ENCODE measurements at regions not wholly inside any gene's neighbourhood (a gene's known extent, or its start where the extent isn't known, plus 50 kb on each side); places are given as distances from the start of the nearest gene placed in this dataset.

DNA sequence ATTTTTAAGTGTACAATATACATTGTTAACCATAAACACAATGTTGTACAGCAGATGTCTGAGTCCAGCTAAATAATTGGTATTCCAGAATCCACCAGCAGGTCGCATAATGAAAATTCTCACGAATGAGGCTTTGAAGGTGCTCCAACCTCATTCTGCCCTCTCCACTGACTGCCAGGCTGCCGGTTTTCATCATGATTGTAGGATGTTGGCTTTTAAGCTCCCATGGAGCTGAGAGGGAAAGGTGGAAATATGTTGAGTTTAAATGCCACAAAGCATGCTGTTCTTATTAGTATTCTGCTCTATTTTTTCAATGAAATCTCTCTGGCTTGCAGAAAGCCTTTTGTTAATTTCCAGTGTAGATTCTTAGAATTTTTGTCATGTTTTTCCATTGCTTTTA, 337.2 kb upstream of the DDI1 start:
- no peak overlapping the region for H3K27ac ChIP-seq (ENCODE audit: low read length)
- no peaks in the 10 kb centered on the region for H3K9me3 ChIP-seq (ENCODE audit: insufficient read depth, low read length, severe bottlenecking)

DNA sequence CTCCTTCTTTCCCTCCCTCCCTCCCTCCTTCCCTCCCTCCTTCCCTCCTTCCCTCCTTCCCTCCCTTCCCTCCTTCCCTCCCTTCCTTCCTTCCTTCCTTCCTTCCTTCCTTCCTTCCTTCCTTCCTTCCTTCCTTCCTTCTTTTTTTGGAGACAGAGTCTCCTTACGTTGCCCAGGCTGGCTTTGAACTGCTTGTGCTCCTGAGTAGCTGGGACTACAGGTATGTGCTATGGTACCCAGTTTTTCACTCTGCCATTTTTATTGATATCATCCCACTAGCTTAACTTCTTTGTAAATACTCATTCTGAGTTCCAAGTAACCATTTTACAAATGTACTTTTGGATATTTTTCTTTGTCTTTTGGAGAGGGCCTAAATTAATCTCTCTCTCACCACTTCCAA, 336.8 kb upstream of the DDI1 start:
- no peak for DNase-seq
- no peak for TF ChIP-seq EZH2 (IDR thresholded peaks at IDR 0.05; ENCODE audit: borderline replicate concordance, low read depth, low read length, severe bottlenecking)
- TF ChIP-seq, protein P1, sequence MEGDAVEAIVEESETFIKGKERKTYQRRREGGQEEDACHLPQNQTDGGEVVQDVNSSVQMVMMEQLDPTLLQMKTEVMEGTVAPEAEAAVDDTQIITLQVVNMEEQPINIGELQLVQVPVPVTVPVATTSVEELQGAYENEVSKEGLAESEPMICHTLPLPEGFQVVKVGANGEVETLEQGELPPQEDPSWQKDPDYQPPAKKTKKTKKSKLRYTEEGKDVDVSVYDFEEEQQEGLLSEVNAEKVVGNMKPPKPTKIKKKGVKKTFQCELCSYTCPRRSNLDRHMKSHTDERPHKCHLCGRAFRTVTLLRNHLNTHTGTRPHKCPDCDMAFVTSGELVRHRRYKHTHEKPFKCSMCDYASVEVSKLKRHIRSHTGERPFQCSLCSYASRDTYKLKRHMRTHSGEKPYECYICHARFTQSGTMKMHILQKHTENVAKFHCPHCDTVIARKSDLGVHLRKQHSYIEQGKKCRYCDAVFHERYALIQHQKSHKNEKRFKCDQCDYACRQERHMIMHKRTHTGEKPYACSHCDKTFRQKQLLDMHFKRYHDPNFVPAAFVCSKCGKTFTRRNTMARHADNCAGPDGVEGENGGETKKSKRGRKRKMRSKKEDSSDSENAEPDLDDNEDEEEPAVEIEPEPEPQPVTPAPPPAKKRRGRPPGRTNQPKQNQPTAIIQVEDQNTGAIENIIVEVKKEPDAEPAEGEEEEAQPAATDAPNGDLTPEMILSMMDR (IDR thresholded peaks at IDR 0.05; ENCODE audit: borderline replicate concordance, extremely low read depth, low read length, poor library complexity, severe bottlenecking) = no peak

More for the DNA sequence above, 337.2 kb upstream of the DDI1 start:
- H2AFZ ChIP-seq (ENCODE audit: low read depth, low read length) = no peak overlapping the region
- no peak overlapping the region for H3K4me2 ChIP-seq (ENCODE audit: insufficient read depth, low read length)
- no peaks in the 10 kb centered on the region for H3K4me1 ChIP-seq (ENCODE audit: insufficient read depth, low read length)
- no peaks in the 10 kb centered on the region for H3K36me3 ChIP-seq (ENCODE audit: insufficient read depth, low read length)
- H3K9ac ChIP-seq (ENCODE audit: low read depth, low read length) = no peak overlapping the region
- H3K27me3 ChIP-seq (ENCODE audit: insufficient read depth, low read length, poor library complexity) = no peaks in the 10 kb centered on the region
- no peak for TF ChIP-seq EZH2 (IDR thresholded peaks at IDR 0.05; ENCODE audit: borderline replicate concordance, low read depth, low read length, severe bottlenecking)
- TF ChIP-seq, protein P1 (IDR thresholded peaks at IDR 0.05; ENCODE audit: borderline replicate concordance, extremely low read depth, low read length, poor library complexity, severe bottlenecking) = no peak
- H4K20me1 ChIP-seq (ENCODE audit: insufficient read depth, low read length) = no peaks in the 10 kb centered on the region
- ATAC-seq (ENCODE audit: insufficient read depth, low read depth) = no peak
- no peak overlapping the region for H3K4me3 ChIP-seq (ENCODE audit: low read depth in 1 of 2, low read length in 2 of 2)
- H3K79me2 ChIP-seq (ENCODE audit: insufficient read depth, low read length) = no peaks in the 10 kb centered on the region
- no peak for DNase-seq

DNA sequence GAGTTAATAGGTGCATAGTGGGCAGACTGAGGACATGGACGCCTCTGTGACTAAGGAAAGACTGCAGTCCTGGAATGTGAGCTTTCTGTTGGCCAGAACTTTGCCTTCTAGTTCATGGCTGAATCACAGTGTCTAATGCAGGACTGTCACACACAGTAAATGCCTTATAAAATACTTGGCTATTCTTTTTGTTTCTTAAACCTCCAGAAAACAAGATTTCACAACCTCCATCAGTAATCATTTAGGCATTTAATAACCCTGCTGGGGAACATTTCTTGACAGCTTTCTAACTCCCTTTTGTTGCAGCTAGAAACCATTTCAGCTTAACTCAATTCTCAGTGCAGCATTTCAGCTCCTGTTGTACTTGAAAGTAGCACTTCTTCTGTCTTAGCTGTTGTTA, 335.8 kb upstream of the DDI1 start:
- TF ChIP-seq EZH2 (IDR thresholded peaks at IDR 0.05; ENCODE audit: borderline replicate concordance, low read depth, low read length, severe bottlenecking) = no peak
- TF ChIP-seq, protein P1 (IDR thresholded peaks at IDR 0.05; ENCODE audit: borderline replicate concordance, extremely low read depth, low read length, poor library complexity, severe bottlenecking) = no peak
- no peaks in the 10 kb centered on the region for H3K79me2 ChIP-seq (ENCODE audit: insufficient read depth, low read length)
- no peaks in the 10 kb centered on the region for H3K36me3 ChIP-seq (ENCODE audit: insufficient read depth, low read length)
- H3K9me3 ChIP-seq (ENCODE audit: insufficient read depth, low read length, severe bottlenecking) = no peaks in the 10 kb centered on the region
- H3K4me3 ChIP-seq (ENCODE audit: low read depth in 1 of 2, low read length in 2 of 2) = no peak overlapping the region
- no peaks in the 10 kb centered on the region for H4K20me1 ChIP-seq (ENCODE audit: insufficient read depth, low read length)
- no peak overlapping the region for H3K27ac ChIP-seq (ENCODE audit: low read length)
- ATAC-seq (ENCODE audit: insufficient read depth, low read depth) (no peak), DNase-seq (no peak)
- H3K9ac ChIP-seq (ENCODE audit: low read depth, low read length) = no peak overlapping the region
- no peak overlapping the region for H3K4me2 ChIP-seq (ENCODE audit: insufficient read depth, low read length)
- no peak overlapping the region for H2AFZ ChIP-seq (ENCODE audit: low read depth, low read length)
- H3K4me1 ChIP-seq (ENCODE audit: insufficient read depth, low read length) = no peaks in the 10 kb centered on the region
- H3K27me3 ChIP-seq (ENCODE audit: insufficient read depth, low read length, poor library complexity) = no peaks in the 10 kb centered on the region

More for the DNA sequence above, 336.8 kb upstream of the DDI1 start:
- Histone ChIP-seq H3K79me2 (ENCODE audit: insufficient read depth, low read length) (no peaks in the 10 kb centered on the region), H3K27ac (ENCODE audit: low read length) (no peak overlapping the region), H3K4me3 (ENCODE audit: low read depth in 1 of 2, low read length in 2 of 2) (no peak overlapping the region), H3K9ac (ENCODE audit: low read depth, low read length) (no peak overlapping the region), H3K27me3 (ENCODE audit: insufficient read depth, low read length, poor library complexity) (no peaks in the 10 kb centered on the region), H3K4me2 (ENCODE audit: insufficient read depth, low read length) (no peak overlapping the region), H3K4me1 (ENCODE audit: insufficient read depth, low read length) (no peaks in the 10 kb centered on the region), H4K20me1 (ENCODE audit: insufficient read depth, low read length) (no peaks in the 10 kb centered on the region), H3K36me3 (ENCODE audit: insufficient read depth, low read length) (no peaks in the 10 kb centered on the region), H3K9me3 (ENCODE audit: insufficient read depth, low read length, severe bottlenecking) (no peaks in the 10 kb centered on the region), H2AFZ (ENCODE audit: low read depth, low read length) (no peak overlapping the region)
- no peak for ATAC-seq (ENCODE audit: insufficient read depth, low read depth)

DNA sequence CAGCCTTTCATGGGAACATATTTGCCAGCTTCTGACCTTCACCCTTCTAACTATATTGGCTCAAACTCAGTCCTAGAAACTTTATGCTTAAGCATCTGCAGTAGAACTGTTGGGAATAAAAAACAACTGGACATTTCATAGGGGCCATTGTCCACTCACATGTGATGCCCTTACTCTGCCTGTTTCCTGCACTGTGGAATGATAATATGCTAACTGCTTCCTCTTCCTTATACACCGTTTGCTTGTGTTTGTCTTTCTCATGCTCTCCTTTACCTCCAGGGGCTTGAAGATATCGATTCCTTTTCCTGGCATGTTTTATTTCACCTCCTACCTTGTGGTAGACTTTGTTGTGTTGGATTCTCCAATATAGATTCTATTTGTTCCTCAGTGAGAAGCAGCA, 333.0 kb upstream of the DDI1 start:
- no peak overlapping the region for H3K4me3 ChIP-seq (ENCODE audit: low read depth in 1 of 2, low read length in 2 of 2)
- H2AFZ ChIP-seq (ENCODE audit: low read depth, low read length) = no peak overlapping the region
- H3K4me1 ChIP-seq (ENCODE audit: insufficient read depth, low read length) = no peaks in the 10 kb centered on the region
- H3K79me2 ChIP-seq (ENCODE audit: insufficient read depth, low read length) = no peaks in the 10 kb centered on the region
- H3K27ac ChIP-seq (ENCODE audit: low read length) = no peak overlapping the region
- no peak overlapping the region for H3K9ac ChIP-seq (ENCODE audit: low read depth, low read length)
- H3K27me3 ChIP-seq (ENCODE audit: insufficient read depth, low read length, poor library complexity) = no peaks in the 10 kb centered on the region
- no peak for ATAC-seq (ENCODE audit: insufficient read depth, low read depth)
- TF ChIP-seq EZH2 (IDR thresholded peaks at IDR 0.05; ENCODE audit: borderline replicate concordance, low read depth, low read length, severe bottlenecking) = no peak
- TF ChIP-seq, protein P1 (IDR thresholded peaks at IDR 0.05; ENCODE audit: borderline replicate concordance, extremely low read depth, low read length, poor library complexity, severe bottlenecking) = no peak
- DNase-seq = no peak
- H4K20me1 ChIP-seq (ENCODE audit: insufficient read depth, low read length) = no peaks in the 10 kb centered on the region
- no peaks in the 10 kb centered on the region for H3K36me3 ChIP-seq (ENCODE audit: insufficient read depth, low read length)
- H3K9me3 ChIP-seq (ENCODE audit: insufficient read depth, low read length, severe bottlenecking) = no peaks in the 10 kb centered on the region
- H3K4me2 ChIP-seq (ENCODE audit: insufficient read depth, low read length) = no peak overlapping the region

Data from DND-41 (cell line).